Head of caudate nucleus (tissue), 42 donors: ENCODE measurements at regions not wholly inside any gene's neighbourhood (a gene's known extent, or its start where the extent isn't known, plus 50 kb on each side); places are given as distances from the start of the nearest gene placed in this dataset.
"Not testable (repeated sequence)": the region's sequence is repeated elsewhere in the genome, so short reads cannot be mapped to it uniquely, and the experiment has no call there.

Experiments used
- DNase-seq, 42 donors: peaks; one replicate each; pipeline versions ENCODE4 v3.0.0 to v3.0.0-alpha.2; 2020 to 2021; ENCODE audit warnings: mixed read lengths in 7 of 42
- intact Hi-C: fragments of 100-400 bp; cut with DNase I; formaldehyde crosslinking; loops from one replicate; pipeline ENCODE4 v1.15.0; 2022

DNA sequence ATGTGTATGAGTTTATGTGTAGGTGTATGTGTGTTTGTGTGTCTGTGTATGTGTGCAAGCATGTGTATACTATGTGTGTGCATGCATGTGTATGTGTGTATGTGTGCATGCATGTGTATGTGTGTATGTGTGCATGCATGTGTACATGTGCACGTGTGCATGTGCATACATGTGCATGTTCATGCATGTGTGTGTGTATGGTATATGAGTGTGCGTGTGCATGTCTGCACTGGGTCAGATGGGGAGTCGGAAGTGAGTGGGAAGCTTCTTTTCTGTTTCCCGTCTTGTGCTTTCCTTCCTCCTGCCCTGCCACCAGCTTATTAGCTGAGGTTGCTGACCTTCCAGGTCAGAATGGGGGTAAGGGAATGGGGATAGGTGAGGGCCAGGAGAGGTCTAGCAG lies 174.7 kb downstream of the MAP2K4 start:
- no peak for DNase-seq
- intact Hi-C loops: no loop called here

DNA sequence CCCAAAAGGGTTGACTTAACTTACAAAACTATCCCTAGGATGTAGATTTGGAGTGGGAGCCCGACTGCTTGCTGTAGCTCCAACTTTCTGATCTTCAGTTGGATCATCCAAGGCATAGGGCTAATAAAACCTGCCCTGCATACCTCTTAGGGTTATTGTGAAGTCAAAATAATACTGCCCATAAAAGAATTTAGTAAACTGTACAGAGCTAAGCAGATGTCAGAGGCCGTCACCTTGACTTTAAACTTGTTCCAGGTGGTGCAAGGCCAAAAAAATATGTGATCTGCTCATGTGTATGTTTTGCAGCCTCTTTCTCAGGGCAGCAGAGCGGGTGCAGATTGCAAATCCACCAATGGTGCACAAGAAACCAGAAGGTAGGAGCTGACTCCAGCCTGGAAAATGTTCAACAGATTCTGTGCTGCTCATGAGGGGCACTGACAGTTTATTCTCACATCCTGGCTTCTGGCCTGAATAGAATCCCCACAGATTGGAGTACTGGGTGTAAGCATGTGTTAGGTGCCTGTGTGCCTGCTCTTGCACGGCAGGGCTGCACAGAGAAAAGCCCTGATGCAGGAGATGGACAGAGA lies 180.7 kb downstream of the MAP2K4 start:
- intact Hi-C loops: no loop called here
- no peak for DNase-seq

DNA sequence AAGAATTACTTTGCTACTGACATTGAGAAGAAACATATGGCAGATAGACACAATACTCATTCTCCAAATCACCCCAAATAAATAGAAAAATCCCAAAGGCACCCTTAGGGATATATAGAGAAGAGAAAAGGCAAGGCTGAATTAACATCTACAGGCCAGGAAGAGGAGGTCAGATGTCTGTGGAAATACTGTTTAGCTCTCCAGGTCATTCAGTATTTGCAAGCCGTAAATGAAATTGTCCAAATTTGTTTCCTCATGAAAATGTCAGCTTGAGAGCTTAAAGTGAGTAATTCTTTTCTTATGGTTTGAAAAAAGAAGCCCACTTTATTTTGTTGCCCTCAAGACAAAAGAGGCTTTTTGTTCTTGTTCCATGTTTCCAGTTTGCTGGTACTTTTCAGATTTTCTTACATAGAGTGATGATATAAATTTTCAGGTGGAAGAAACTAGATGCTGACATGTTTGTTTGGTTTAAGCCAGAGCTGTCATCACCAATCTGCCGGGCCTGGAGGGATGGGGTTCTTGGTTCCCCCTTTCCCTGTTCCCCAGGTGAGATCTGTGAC lies 189.0 kb downstream of the MAP2K4 start:
- intact Hi-C loops: no loop called here
- DNase-seq: no peak

DNA sequence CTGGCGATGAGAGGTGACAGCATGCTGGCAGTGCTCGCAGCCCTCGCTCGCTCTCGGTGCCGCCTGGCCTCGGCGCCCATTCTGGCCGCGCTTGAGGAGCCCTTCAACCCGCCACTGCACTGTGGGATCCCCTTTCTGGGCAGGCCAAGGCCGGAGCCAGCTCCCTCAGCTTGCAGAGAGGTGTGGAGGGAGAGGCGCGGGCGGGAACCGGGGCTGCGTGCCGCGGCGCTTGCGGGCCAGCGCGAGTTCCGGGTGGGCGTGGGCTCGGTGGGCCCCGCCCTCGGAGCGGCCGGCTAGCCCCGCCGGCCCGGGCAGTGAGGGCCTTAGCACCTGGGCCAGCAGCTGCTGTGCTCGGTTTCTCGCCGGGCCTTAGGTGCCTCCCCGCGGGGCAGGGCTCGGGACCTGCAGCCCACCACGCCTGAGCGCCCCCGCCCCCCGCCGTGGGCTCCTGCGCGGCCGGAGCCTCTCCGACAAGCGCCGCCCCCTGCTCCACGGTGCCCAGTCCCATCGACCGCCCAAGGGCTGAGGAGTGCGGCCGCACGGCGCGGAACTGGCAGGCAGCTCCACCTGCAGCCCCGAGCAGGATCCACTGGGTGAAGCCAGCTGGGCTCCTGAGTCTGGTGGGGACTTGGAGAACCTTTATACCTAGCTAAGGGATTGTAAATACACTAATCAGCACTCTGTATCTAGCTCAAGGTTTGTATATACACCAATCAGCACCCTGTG lies 200.2 kb downstream of the MAP2K4 start:
- intact Hi-C loops, DNase-seq: not testable (repeated sequence)

DNA sequence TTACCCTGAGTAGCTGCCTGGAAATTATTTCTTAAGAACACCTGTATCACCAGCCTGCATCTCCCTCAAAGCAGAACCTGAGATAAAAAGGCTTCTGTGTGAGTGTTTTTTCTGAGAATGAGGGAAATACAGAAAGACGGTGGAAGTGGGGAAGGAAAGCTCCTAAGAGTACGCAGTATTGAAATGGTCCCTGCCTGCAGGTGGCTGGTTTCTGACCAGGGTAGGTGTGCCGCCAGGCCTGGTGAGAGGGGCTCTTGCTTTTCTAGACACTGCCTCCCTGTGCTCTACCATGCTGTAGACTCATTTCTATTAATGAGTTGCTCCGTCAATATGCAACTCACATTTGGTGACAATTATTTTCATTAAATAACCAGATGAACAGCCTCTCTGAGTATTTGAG lies 201.7 kb downstream of the MAP2K4 start:
- intact Hi-C loops: no loop called here
- no peak for DNase-seq

DNA sequence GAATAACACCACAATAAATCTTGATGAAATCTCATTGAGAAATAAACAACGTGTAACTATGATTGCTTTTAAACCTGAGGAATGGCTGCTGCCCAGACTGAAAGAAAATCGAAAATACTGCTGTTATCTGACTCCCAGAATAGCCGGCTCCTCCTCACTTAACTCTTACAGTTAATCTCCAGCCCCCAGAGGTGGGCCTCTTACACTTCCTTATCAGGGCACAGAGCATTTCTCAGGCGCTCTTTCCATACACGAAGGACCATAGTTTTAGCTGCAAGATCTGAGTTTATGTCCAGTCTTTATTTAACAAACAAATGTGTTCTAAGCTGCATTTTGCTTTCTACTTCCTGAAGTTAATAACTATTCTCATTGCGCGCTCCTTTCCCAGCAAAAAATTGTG lies 206.9 kb downstream of the MAP2K4 start:
- no peak for DNase-seq
- intact Hi-C loops: no loop called here

DNA sequence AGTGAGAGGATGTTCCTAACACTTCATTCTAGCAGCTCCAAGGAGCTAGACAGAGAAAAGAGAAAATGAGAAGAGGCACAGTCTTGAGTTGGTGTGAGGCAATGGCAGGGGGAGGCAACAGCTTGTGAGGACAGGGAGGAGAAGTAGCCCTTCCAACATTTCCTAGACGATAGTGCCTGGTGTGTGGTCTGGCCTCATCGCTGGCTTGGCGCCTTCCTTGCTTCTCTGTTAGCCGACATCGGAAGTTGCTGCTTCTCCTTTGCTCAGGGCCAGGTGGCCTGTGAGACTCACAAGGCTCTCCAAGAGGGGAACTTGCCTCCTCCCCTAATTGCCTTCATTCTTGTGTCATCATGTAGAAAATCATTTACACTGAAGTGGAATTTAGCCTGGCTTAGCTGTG lies 208.7 kb downstream of the MAP2K4 start:
- no peak for DNase-seq
- intact Hi-C loops: no loop called here

DNA sequence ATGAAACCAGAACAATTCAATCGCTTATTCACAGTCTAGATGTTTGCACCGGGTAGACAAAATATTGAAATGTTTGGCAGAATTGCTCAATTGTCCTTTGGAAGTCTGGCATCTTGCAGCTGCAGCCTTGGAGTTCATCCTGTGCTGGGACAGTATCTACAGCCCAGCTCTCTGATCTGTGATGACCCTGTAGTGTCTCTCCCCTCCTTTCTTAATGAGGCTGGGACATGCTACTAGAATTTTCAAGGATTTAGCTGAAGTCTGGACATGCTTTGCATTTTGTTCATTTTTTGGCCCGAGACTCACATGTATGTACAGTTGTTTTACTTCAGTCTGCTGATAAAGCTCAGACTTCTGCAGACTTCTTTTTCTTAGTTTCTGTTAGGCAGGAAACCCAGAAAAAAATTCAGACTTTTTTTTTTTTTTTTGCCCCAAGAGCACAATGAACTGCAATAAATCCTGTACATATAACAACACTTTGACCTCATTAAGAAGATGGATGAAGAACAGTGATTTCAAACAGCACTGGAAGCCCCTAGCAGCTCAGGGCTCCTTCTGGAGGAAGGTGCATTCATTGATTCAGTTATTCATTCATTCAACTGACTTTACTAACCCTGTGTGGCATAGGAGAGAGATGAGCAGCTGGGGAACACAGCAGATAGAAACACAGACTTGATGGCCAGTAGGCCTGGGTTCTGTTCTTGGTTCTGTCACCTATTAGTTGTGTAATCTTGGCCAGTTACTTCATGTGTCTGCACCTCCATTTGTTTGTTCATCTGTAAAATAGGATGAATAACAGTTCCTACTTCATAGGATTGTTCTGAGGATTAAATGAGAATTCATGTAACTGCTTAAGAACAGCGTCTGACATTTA lies 210.0 kb downstream of the MAP2K4 start:
- intact Hi-C loops: no loop called here
- DNase-seq: peak in 2 of 42 donors; percentile 5 to 28

DNA sequence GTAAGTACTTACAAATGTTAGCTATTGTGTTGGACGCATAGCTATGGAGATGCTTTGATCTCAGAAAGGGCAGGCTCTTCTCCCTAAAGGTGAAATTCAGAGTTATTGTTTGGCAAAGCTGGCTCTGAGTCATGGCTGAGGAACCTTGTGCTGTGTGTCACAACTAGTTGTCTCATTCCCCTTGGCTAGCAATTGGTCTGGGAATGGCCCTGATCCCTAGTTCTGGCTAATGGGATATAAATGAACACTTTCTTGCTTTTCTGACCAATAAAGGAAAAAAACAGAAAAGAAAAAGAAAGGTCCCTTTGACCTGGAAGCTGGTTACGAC lies 210.6 kb downstream of the MAP2K4 start:
- intact Hi-C loops: no loop called here
- no peak for DNase-seq

DNA sequence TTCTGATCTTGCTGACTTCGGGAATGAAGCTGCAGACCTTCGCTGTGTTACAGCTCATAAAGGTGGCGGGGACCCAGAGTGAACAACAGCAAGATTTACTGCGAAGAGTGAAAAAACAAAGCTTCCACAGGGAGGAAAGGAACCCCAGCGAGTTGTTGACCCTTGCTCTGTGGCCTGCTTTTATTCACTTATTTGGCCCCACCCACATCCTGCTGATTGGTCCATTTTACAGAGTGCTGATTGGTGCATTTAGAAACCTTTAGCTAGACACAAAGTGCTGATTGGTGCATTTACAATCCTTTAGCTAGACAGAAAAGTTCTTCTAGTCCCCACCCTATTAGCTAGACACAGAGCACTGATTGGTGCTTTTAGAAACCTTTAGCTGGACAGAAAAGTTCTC lies 218.3 kb downstream of the MAP2K4 start:
- DNase-seq, intact Hi-C loops: not testable (repeated sequence)

DNA sequence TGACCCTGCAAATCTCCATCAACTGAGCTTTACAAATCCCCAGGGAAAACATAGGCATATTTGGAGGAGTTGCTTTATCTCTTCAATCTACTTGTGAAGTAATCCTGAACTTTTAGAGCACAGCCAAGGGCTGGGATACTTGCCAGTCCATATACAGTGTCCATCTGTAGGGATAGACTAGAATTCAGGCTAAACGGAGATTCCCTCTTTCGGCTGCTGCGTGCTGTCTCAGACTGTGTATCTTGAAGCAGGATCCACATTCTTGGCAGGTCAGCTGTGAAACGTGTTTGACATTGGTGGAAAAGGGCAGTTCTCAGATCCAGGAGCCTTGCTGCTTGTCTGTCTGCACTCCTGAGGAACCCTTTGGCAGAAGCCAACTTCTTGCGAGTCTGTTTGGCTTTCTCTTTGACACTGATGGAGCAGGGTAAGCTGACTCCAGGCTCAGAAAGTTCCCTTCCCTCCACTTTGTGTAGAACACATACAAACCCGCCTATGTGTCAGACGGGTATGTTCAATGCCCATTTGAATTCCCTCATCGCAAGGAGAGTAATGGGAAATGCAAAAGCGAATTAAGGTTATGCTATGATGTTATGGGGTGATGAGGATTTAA lies 221.8 kb downstream of the MAP2K4 start:
- no peak for DNase-seq
- intact Hi-C loops: no loop called here

DNA sequence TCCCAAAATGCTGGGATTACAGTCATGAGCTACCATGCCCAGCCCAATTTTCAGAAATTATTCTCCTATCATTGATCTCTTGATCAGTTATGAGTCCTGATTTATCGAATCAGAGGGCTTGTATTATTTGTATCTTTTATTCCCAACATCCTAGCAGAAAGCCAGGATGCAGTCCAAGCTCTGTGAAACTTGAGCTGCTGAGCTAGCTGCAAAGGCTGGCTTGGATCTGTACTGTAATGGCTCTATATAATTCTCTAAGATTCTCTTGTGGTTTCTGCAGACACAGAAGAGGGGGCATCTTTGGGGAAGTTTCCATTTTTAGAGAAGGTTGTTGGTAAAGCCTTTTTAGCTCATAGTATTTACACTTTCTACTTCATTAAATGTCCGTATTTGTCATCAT lies 227.1 kb downstream of the MAP2K4 start:
- intact Hi-C loops: no loop called here
- no peak for DNase-seq

DNA sequence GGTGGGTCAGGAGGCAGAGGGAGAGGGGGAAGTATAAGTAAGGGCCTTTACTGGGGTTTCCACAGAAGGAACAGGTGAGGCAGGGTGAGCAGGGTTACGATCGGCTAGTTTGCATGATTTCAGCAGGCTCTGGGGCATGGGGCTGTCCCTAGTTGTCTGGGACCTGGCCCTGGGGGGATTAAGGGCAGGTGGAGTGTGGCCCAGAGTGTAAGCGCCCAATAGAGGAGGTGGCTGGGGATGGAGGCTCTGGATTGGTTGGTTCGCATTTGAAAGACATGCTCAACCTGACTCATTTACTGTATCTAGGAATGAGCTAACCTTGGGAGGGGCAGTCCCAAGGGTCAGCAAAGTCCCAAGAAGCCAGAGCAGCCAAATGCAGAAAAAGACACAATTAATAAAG lies 230.3 kb downstream of the MAP2K4 start:
- intact Hi-C loops: no loop called here
- DNase-seq: no peak

DNA sequence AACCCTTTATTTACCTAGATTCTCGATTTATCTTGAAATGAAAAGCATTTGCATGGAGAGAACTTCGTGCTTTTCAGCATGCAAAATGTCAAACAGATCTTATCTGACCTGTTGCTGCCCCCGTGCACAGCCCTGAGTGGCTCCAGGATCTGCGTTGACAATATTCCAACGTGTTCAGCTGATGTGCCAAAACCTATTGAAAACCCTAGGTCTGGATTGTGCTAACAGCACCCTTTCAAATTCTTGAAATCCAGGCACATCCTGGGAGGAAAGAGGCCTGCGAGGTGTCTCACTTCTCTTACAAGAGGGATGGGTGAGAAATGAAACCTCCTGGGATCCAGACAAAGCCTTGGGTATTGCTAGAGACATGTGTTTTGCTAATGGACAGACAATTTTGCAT lies 231.8 kb downstream of the MAP2K4 start:
- intact Hi-C loops: no loop called here
- DNase-seq: no peak

DNA sequence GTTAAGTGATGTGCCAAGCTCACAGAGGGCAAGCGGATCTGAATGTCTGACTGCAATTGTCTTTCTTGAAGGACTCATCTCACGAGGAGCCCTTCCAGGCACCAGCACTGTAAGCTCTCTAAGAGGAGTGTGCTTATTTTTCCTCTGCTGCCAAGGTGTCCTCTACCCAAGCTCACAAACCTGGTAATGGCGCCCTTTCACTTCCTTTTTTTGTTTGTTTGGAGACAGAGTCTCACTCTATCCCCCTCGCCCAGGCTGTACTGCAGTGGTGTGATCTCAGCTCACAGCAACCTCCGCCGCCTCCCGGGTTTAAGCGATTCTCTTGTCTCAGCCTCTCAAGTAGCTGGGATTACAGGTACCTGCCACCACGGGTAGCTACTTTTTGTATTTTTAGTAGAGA lies 233.8 kb downstream of the MAP2K4 start:
- intact Hi-C loops: no loop called here
- DNase-seq: no peak

DNA sequence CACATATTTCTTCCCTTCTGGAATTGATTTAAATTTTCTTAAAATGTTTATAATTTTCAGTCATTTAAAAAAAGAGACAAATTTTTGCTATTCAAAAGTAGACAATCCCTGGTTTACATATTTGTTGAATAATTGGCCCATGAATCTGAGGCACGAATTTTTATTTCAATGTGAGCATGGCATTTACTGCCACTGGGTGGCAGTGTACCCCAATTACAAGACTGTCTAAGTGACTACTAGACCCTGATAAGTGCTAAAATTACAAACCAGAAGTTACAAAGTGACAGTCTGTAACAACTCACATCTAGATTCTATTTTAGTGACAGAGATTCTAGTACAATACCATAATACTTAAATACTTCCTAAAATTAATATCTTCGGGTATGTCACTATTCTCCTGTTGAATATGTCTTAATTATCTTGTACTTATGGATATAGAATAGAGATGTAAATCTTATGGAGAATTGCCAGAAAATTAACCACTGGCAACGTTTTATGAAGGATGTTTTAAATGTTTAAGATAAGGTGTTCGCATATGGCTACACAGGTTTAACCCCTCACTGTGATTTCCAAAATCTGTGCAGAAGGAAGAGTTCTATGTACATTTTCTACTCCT lies 235.8 kb downstream of the MAP2K4 start:
- peak in 36 of 42 donors; percentile 4 to 77 (median 48) for DNase-seq
- intact Hi-C loops: no loop called here

DNA sequence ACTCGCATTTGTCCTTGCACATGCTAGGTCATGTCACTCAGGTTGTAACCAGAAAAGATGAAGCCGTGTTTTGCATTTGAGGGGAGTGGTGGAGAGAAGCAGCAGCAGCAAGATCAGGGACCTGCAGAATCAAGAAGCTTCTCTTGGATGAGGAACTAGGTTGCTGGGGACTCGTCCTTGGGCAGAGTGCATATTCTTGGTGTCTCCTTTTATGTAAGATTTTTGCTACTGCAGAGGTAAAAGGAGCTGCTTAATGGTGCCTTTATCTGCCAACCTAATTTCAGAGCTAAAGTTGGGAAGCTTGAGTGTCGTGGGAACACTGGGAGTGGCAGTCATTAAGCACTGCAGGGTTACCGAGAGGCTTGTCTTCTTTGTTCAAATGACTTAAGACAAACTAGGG lies 236.5 kb downstream of the MAP2K4 start:
- DNase-seq: peak in 34 of 42 donors; percentile 5 to 81 (median 40)
- intact Hi-C loops: no loop called here

DNA sequence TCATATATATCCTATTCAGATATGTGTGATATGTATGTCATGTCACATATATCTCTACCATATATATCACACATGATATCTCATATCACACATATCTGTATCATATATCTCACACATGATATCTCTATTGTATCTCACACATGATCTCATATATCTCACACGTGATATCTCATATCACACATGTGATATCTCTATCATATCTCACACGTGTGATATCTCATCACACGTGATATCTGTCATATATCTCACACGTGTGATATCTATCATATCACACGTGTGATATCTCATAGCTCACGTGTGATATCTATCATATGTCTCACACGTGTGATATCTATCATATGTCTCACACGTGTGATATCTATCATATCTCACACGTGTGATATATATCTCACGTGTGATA lies 240.7 kb downstream of the MAP2K4 start:
- DNase-seq: no peak

DNA sequence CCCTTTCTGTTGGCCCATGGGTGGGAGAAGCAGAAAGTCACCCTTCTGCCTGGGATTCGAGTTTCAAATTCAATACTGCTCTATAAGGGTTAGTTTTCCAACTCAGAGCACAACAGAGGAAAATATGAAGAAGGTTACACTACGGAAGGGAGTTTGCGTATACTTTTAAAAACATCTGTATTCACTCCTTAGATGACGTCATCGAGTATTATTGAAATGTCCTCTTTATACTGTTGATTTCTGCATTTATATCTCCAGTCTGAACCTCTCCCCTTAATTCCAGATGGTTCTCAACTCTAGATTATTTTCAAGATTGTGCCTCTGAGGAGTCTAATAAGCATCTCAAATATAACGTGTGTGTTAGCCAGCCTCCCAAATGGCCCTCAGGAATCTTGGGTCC lies 249.1 kb downstream of the MAP2K4 start:
- intact Hi-C loops: no loop called here
- no peak for DNase-seq

More for the DNA sequence above, 240.7 kb downstream of the MAP2K4 start:
- intact Hi-C loops: no loop called here
